Activated naive CD8-positive, alpha-beta T cell treated with anti-CD3 and anti-CD28 coated beads, Interleukin-2, amount 10 ng/mL, durations not matched to agents 7 days and 5 days (primary cell): ENCODE measurements at regions not wholly inside any gene's neighbourhood (a gene's known extent, or its start where the extent isn't known, plus 50 kb on each side); places are given as distances from the start of the nearest gene placed in this dataset.

ENCODE experiments used
- ATAC-seq: fragments of 150-1000 bp; cut with Tn5 transposase; one replicate; pipeline ENCODE4 v1.10.0; 2021; ENCODE audit warnings: low read depth, moderate library complexity
- POLR2A ChIA-PET: fragments of 350-600 bp; sonication (Branson Sonifier 250); formaldehyde crosslinking; loops from one replicate; lab custom pipeline; 2021; ENCODE audit warnings: antibody characterized with exemption; lab: Charles Lee
- DNase-seq: peaks from one replicate; pipeline ENCODE4 v3.0.0; 2021
- H3K27ac Mint-ChIP-seq: one replicate; pipeline ENCODE4 v1.8.0; 2022; ENCODE audit warnings: mild to moderate bottlenecking, mixed read lengths
- H3K27me3 Mint-ChIP-seq: one replicate; pipeline ENCODE4 v1.8.0; 2022; ENCODE audit warnings: mild to moderate bottlenecking, moderate library complexity, mixed read lengths
- H3K36me3 Mint-ChIP-seq: one replicate; pipeline ENCODE4 v1.8.0; 2021; ENCODE audit warnings: mild to moderate bottlenecking, mixed read lengths
- H3K4me1 Mint-ChIP-seq: one replicate; pipeline ENCODE4 v1.8.0; 2021; ENCODE audit warnings: mixed read lengths
- H3K4me3 Mint-ChIP-seq: one replicate; pipeline ENCODE4 v1.8.0; 2022; ENCODE audit warnings: mild to moderate bottlenecking, moderate library complexity, mixed read lengths
- H3K9me3 Mint-ChIP-seq: one replicate; pipeline ENCODE4 v1.8.0; 2021; ENCODE audit warnings: mixed read lengths

- POLR2A ChIA-PET = no interaction called here
- no peaks in the 10 kb centered on the region for H3K36me3 Mint-ChIP-seq
- H3K4me1 Mint-ChIP-seq = no peaks in the 10 kb centered on the region
- H3K27me3 Mint-ChIP-seq = peaks cover 5% of the 10 kb centered on the region
- H3K27ac Mint-ChIP-seq = no peak overlapping the region
- H3K4me3 Mint-ChIP-seq = no peak overlapping the region
- H3K9me3 Mint-ChIP-seq = no peaks in the 10 kb centered on the region
- no peak for ATAC-seq
- DNase-seq = no peak
Measured at GRCh38 chr10:104505521-104506042, 135.5 kb upstream of the SORCS3 start.

GRCh38 chr10:104509981-104510380 lies 131.1 kb upstream of the SORCS3 start:
- H3K27ac Mint-ChIP-seq = no peak overlapping the region
- DNase-seq (no peak), ATAC-seq (no peak)
- POLR2A ChIA-PET = no interaction called here
- H3K4me1 Mint-ChIP-seq = no peaks in the 10 kb centered on the region
- H3K9me3 Mint-ChIP-seq = no peaks in the 10 kb centered on the region
- no peak overlapping the region for H3K4me3 Mint-ChIP-seq
- peaks cover 6% of the 10 kb centered on the region for H3K27me3 Mint-ChIP-seq
- no peaks in the 10 kb centered on the region for H3K36me3 Mint-ChIP-seq

- Mint-ChIP-seq H3K9me3 (no peaks in the 10 kb centered on the region), H3K36me3 (no peaks in the 10 kb centered on the region), H3K27ac (no peak overlapping the region), H3K4me1 (no peaks in the 10 kb centered on the region), H3K4me3 (no peak overlapping the region), H3K27me3 (peaks cover 6% of the 10 kb centered on the region)
- DNase-seq (no peak), ATAC-seq (no peak)
- POLR2A ChIA-PET = no interaction called here
Measured at GRCh38 chr10:104510644-104511043, 130.4 kb upstream of the SORCS3 start.

GRCh38 chr10:104512800-104513199 lies 128.3 kb upstream of the SORCS3 start:
- Mint-ChIP-seq H3K4me1 (no peaks in the 10 kb centered on the region), H3K36me3 (no peaks in the 10 kb centered on the region), H3K9me3 (no peaks in the 10 kb centered on the region), H3K27me3 (peaks cover 6% of the 10 kb centered on the region), H3K4me3 (no peak overlapping the region), H3K27ac (no peak overlapping the region)
- no peak for DNase-seq
- POLR2A ChIA-PET = no interaction called here
- ATAC-seq = no peak

GRCh38 chr10:104515678-104516199 lies 125.4 kb upstream of the SORCS3 start:
- Mint-ChIP-seq H3K9me3 (no peaks in the 10 kb centered on the region), H3K4me3 (no peak overlapping the region), H3K27me3 (peaks cover 4% of the 10 kb centered on the region), H3K36me3 (no peaks in the 10 kb centered on the region), H3K4me1 (no peaks in the 10 kb centered on the region), H3K27ac (no peak overlapping the region)
- POLR2A ChIA-PET = no interaction called here
- ATAC-seq (no peak), DNase-seq (no peak)

GRCh38 chr10:104516986-104517385 lies 124.1 kb upstream of the SORCS3 start:
- H3K4me3 Mint-ChIP-seq = no peak overlapping the region
- no peaks in the 10 kb centered on the region for H3K4me1 Mint-ChIP-seq
- ATAC-seq (no peak), DNase-seq (no peak)
- POLR2A ChIA-PET = no interaction called here
- peaks cover 9% of the 10 kb centered on the region for H3K27me3 Mint-ChIP-seq
- no peaks in the 10 kb centered on the region for H3K36me3 Mint-ChIP-seq
- no peaks in the 10 kb centered on the region for H3K9me3 Mint-ChIP-seq
- H3K27ac Mint-ChIP-seq = no peak overlapping the region

- H3K27me3 Mint-ChIP-seq = peaks cover 9% of the 10 kb centered on the region
- H3K36me3 Mint-ChIP-seq = no peaks in the 10 kb centered on the region
- H3K4me3 Mint-ChIP-seq = no peak overlapping the region
- no peak overlapping the region for H3K27ac Mint-ChIP-seq
- no peaks in the 10 kb centered on the region for H3K9me3 Mint-ChIP-seq
- H3K4me1 Mint-ChIP-seq = no peaks in the 10 kb centered on the region
- ATAC-seq (no peak), DNase-seq (no peak)
- POLR2A ChIA-PET = no interaction called here
Measured at GRCh38 chr10:104517946-104518345, 123.1 kb upstream of the SORCS3 start.

- POLR2A ChIA-PET = no interaction called here
- H3K9me3 Mint-ChIP-seq = no peaks in the 10 kb centered on the region
- no peaks in the 10 kb centered on the region for H3K36me3 Mint-ChIP-seq
- H3K4me1 Mint-ChIP-seq = no peaks in the 10 kb centered on the region
- ATAC-seq (no peak), DNase-seq (no peak)
- peaks cover 9% of the 10 kb centered on the region for H3K27me3 Mint-ChIP-seq
- no peak overlapping the region for H3K4me3 Mint-ChIP-seq
- H3K27ac Mint-ChIP-seq = no peak overlapping the region
Measured at GRCh38 chr10:104518891-104519290, 122.2 kb upstream of the SORCS3 start.

GRCh38 chr10:104520653-104521052 lies 120.4 kb upstream of the SORCS3 start:
- Mint-ChIP-seq H3K36me3 (no peaks in the 10 kb centered on the region), H3K4me1 (no peaks in the 10 kb centered on the region), H3K27ac (no peak overlapping the region), H3K9me3 (no peaks in the 10 kb centered on the region), H3K4me3 (no peak overlapping the region), H3K27me3 (peaks cover 9% of the 10 kb centered on the region)
- no peak for DNase-seq
- ATAC-seq = no peak
- POLR2A ChIA-PET = no interaction called here

GRCh38 chr10:104521901-104522694 lies 119.0 kb upstream of the SORCS3 start:
- no peak overlapping the region for H3K27ac Mint-ChIP-seq
- no peak overlapping the region for H3K4me3 Mint-ChIP-seq
- H3K36me3 Mint-ChIP-seq = no peaks in the 10 kb centered on the region
- DNase-seq (no peak), ATAC-seq (no peak)
- POLR2A ChIA-PET = no interaction called here
- peaks cover 9% of the 10 kb centered on the region for H3K27me3 Mint-ChIP-seq
- no peaks in the 10 kb centered on the region for H3K9me3 Mint-ChIP-seq
- no peaks in the 10 kb centered on the region for H3K4me1 Mint-ChIP-seq

GRCh38 chr10:104526188-104526587 lies 114.9 kb upstream of the SORCS3 start:
- no peak overlapping the region for H3K4me3 Mint-ChIP-seq
- no peak overlapping the region for H3K27ac Mint-ChIP-seq
- ATAC-seq (no peak), DNase-seq (no peak)
- POLR2A ChIA-PET = no interaction called here
- H3K27me3 Mint-ChIP-seq = peaks cover 8% of the 10 kb centered on the region
- no peaks in the 10 kb centered on the region for H3K4me1 Mint-ChIP-seq
- no peaks in the 10 kb centered on the region for H3K9me3 Mint-ChIP-seq
- no peaks in the 10 kb centered on the region for H3K36me3 Mint-ChIP-seq

- Mint-ChIP-seq H3K9me3 (no peaks in the 10 kb centered on the region), H3K36me3 (no peaks in the 10 kb centered on the region), H3K27ac (no peak overlapping the region), H3K27me3 (peaks cover 4% of the 10 kb centered on the region), H3K4me1 (no peaks in the 10 kb centered on the region), H3K4me3 (no peak overlapping the region)
- no peak for DNase-seq
- POLR2A ChIA-PET = no interaction called here
- no peak for ATAC-seq
Measured at GRCh38 chr10:104527013-104527412, 114.1 kb upstream of the SORCS3 start.

GRCh38 chr10:104540181-104540580 lies 100.9 kb upstream of the SORCS3 start:
- Mint-ChIP-seq H3K4me3 (no peak overlapping the region), H3K27ac (no peak overlapping the region), H3K9me3 (no peaks in the 10 kb centered on the region), H3K4me1 (no peaks in the 10 kb centered on the region), H3K27me3 (no peaks in the 10 kb centered on the region), H3K36me3 (no peaks in the 10 kb centered on the region)
- ATAC-seq (no peak), DNase-seq (no peak)
- POLR2A ChIA-PET = no interaction called here

- Mint-ChIP-seq H3K27me3 (no peaks in the 10 kb centered on the region), H3K36me3 (no peaks in the 10 kb centered on the region), H3K9me3 (no peaks in the 10 kb centered on the region), H3K4me3 (no peak overlapping the region), H3K4me1 (no peaks in the 10 kb centered on the region), H3K27ac (no peak overlapping the region)
- POLR2A ChIA-PET = no interaction called here
- ATAC-seq = no peak
- DNase-seq = no peak
Measured at GRCh38 chr10:104541820-104542219, 99.3 kb upstream of the SORCS3 start.
